GM13976 (cell line): ENCODE measurements at regions not wholly inside any gene's neighbourhood (a gene's known extent, or its start where the extent isn't known, plus 50 kb on each side); places are given as distances from the start of the nearest gene placed in this dataset.

ENCODE experiments used
- DNase-seq: peaks from one replicate; pipeline ENCODE4 v3.0.0; 2012; ENCODE audit warnings: low spot score
- CTCF ChIP-seq: IDR thresholded peaks from 2 replicates; pipeline ENCODE4 v1.5.1; 2012; ENCODE audit warnings: borderline replicate concordance, mild to moderate bottlenecking; ENCODE audit not compliant: insufficient read depth; ENCODE audit errors: extremely low read depth, missing control alignments, control extremely low read depth
- in situ Hi-C: fragments of 300-500 bp; cut with MboI; formaldehyde crosslinking; loops from one replicate; pipeline ENCODE4 v1.12.0; 2022; ENCODE audit warnings: low sequenced_read_pairs, mixed read lengths, inconsistent platforms; ENCODE audit not compliant: unreplicated experiment

GRCh38 chr1:194114288-194114687, 927.9 kb upstream of the B3GALT2 start:
- TF ChIP-seq CTCF, result no peak
- in situ Hi-C loops, result no loop called here

GRCh38 chr1:194105381-194105780, 919.0 kb upstream of the B3GALT2 start:
- in situ Hi-C loops, result no loop called here
- no peak for TF ChIP-seq CTCF
- DNase-seq, result no peak

More at GRCh38 chr1:194114288-194114687, 927.9 kb upstream of the B3GALT2 start:
- no peak for DNase-seq

- DNase-seq, result no peak
- no peak for TF ChIP-seq CTCF
- in situ Hi-C loops, result no loop called here
Measured at GRCh38 chr1:194104247-194104844, 917.9 kb upstream of the B3GALT2 start.

- no peak for TF ChIP-seq CTCF
- DNase-seq, result no peak
- in situ Hi-C loops, result no loop called here
Measured at GRCh38 chr1:194103516-194104246, 917.3 kb upstream of the B3GALT2 start.

GRCh38 chr1:194103101-194103500, 916.7 kb upstream of the B3GALT2 start:
- in situ Hi-C loops, result no loop called here
- DNase-seq, result no peak
- no peak for TF ChIP-seq CTCF

GRCh38 chr1:194102607-194103006, 916.2 kb upstream of the B3GALT2 start:
- no peak for DNase-seq
- in situ Hi-C loops, result no loop called here
- TF ChIP-seq CTCF, result no peak

- no peak for TF ChIP-seq CTCF
- in situ Hi-C loops, result no loop called here
- no peak for DNase-seq
Measured at GRCh38 chr1:194084755-194085154, 898.3 kb upstream of the B3GALT2 start.
